Neural progenitor cell (in vitro differentiated cells): ENCODE measurements at regions not wholly inside any gene's neighbourhood (a gene's known extent, or its start where the extent isn't known, plus 50 kb on each side); places are given as distances from the start of the nearest gene placed in this dataset.
A peak's percentile ranks its signal among the peaks of the same experiment; 100 is the strongest.

Experiments
- DNase-seq: peaks from one replicate; pipeline ENCODE4 v3.0.0-alpha.2; 2016; ENCODE audit warnings: low spot score
- H2AFZ ChIP-seq: fragments of 200-600 bp; sonication (generic); replicated peaks from 2 replicates; pipeline ENCODE4 v1.6.1; 2016; ENCODE audit warnings: antibody characterized with exemption
- H3F3A ChIP-seq: fragments of 200-600 bp; sonication (generic); 2 replicates; pipeline ENCODE4 v1.6.1; 2016; ENCODE audit warnings: antibody characterized with exemption, low read depth
- H3K27ac ChIP-seq: fragments of 200-600 bp; sonication (generic); 2 replicates; pipeline ENCODE4 v1.5.1; 2016; ENCODE audit warnings: mild to moderate bottlenecking
- H3K27me3 ChIP-seq: fragments of 200-600 bp; sonication (generic); 2 replicates; pipeline ENCODE4 v1.6.1; 2016; ENCODE audit warnings: mild to moderate bottlenecking, moderate library complexity
- H3K36me3 ChIP-seq: fragments of 200-600 bp; sonication (generic); 2 replicates; pipeline ENCODE4 v1.5.1; 2016
- H3K4me1 ChIP-seq: fragments of 200-600 bp; sonication (generic); 2 replicates; pipeline ENCODE4 v1.6.1; 2016; ENCODE audit warnings: mixed run types
- H3K4me2 ChIP-seq: fragments of 200-600 bp; sonication (generic); 2 replicates; pipeline ENCODE4 v1.6.1; 2016
- H3K4me3 ChIP-seq: fragments of 200-600 bp; sonication (generic); 2 replicates; pipeline ENCODE4 v1.5.1; 2016
- H3K79me2 ChIP-seq: fragments of 200-600 bp; sonication (generic); 2 replicates; pipeline ENCODE4 v1.6.1; 2016; ENCODE audit warnings: low read depth
- H3K9ac ChIP-seq: fragments of 200-600 bp; sonication (generic); 2 replicates; pipeline ENCODE4 v1.6.1; 2016
- H3K9me3 ChIP-seq: fragments of 200-600 bp; sonication (generic); 2 replicates; pipeline ENCODE4 v1.5.1; 2016; ENCODE audit warnings: low read depth
- H4K20me1 ChIP-seq: fragments of 200-600 bp; sonication (generic); 2 replicates; pipeline ENCODE4 v1.6.1; 2016; ENCODE audit warnings: low read depth
- H3K27ac Mint-ChIP-seq: 3 replicates; pipeline ENCODE4 v1.8.0; 2021; ENCODE audit warnings: mixed read lengths
- H3K27me3 Mint-ChIP-seq: 2 replicates; pipeline ENCODE4 v1.8.0; 2022; ENCODE audit warnings: low read depth, mild to moderate bottlenecking, inconsistent platforms, moderate library complexity, mixed read lengths; ENCODE audit not compliant: insufficient read depth
- H3K36me3 Mint-ChIP-seq: 3 replicates; pipeline ENCODE4 v1.8.0; 2021; ENCODE audit warnings: mixed read lengths
- H3K4me1 Mint-ChIP-seq: 3 replicates; pipeline ENCODE4 v1.8.0; 2021; ENCODE audit warnings: mixed read lengths
- H3K4me3 Mint-ChIP-seq: 3 replicates; pipeline ENCODE4 v1.8.0; 2021; ENCODE audit warnings: mild to moderate bottlenecking, moderate library complexity, mixed read lengths
- H3K9me3 Mint-ChIP-seq: 3 replicates; pipeline ENCODE4 v1.8.0; 2020; ENCODE audit warnings: mixed read lengths
- CTCF ChIP-seq: fragments of 200-600 bp; sonication (generic); IDR thresholded peaks from 2 replicates; pipeline ENCODE4 v1.5.1; 2017; ENCODE audit warnings: antibody characterized with exemption, mild to moderate bottlenecking
- EZH2 ChIP-seq: fragments of 200-600 bp; sonication (generic); IDR thresholded peaks from 2 replicates; pipeline ENCODE4 v1.6.1; 2017; ENCODE audit warnings: antibody characterized with exemption, mild to moderate bottlenecking, moderate library complexity
- EZH2phosphoT487 ChIP-seq: fragments of 200-600 bp; sonication (generic); IDR thresholded peaks from 2 replicates; pipeline ENCODE4 v1.6.1; 2017; ENCODE audit warnings: antibody characterized with exemption

DNA sequence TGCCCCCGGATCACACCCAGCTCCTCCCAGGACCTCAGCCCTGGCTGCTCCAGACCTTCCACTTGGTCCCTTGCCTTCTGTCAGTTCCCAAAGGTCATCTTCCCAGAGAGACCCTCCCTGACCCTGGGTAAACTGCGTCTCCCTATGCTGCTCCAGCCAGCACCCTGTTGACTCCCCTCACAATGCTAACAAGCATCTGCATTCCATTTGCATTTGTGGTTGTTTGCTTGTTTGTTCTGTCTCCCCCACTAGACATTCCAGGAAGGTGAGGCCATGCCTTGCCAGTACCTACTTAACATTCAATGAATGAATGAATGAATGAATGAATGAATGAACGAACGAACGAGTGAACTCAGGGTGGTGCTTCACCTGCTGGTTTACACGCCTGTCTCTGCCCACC lies 171.2 kb downstream of the WSCD1 start:
- Mint-ChIP-seq H3K27ac (no peak overlapping the region), H3K36me3 (no peaks in the 10 kb centered on the region), H3K4me3 (no peak overlapping the region), H3K27me3 (peaks cover 14% of the 10 kb centered on the region), H3K4me1 (peaks cover 29% of the 10 kb centered on the region), H3K9me3 (no peaks in the 10 kb centered on the region)
- H3F3A ChIP-seq, result peaks cover 17% of the 10 kb centered on the region
- H3K9ac ChIP-seq, result no peak overlapping the region
- DNase-seq, result no peak
- H3K4me3 ChIP-seq, result no peak overlapping the region
- no peaks in the 10 kb centered on the region for H3K36me3 ChIP-seq
- H3K4me1 ChIP-seq, result peaks cover 10% of the 10 kb centered on the region
- no peak overlapping the region for H3K4me2 ChIP-seq
- no peak overlapping the region for H2AFZ ChIP-seq
- no peaks in the 10 kb centered on the region for H3K9me3 ChIP-seq
- no peaks in the 10 kb centered on the region for H4K20me1 ChIP-seq
- H3K79me2 ChIP-seq, result no peaks in the 10 kb centered on the region
- no peak overlapping the region for H3K27ac ChIP-seq
- no peak for TF ChIP-seq EZH2
- no peaks in the 10 kb centered on the region for H3K27me3 ChIP-seq

GRCh38 chr17:6240601-6241000 lies 170.4 kb downstream of the WSCD1 start:
- H3K9me3 Mint-ChIP-seq, result no peaks in the 10 kb centered on the region
- no peaks in the 10 kb centered on the region for H3K36me3 Mint-ChIP-seq
- Histone ChIP-seq H4K20me1 (no peaks in the 10 kb centered on the region), H3K9me3 (no peaks in the 10 kb centered on the region), H2AFZ (no peak overlapping the region), H3K4me3 (no peak overlapping the region), H3K4me1 (peaks cover 10% of the 10 kb centered on the region), H3K9ac (no peak overlapping the region), H3K27ac (no peak overlapping the region), H3K36me3 (no peaks in the 10 kb centered on the region), H3K27me3 (no peaks in the 10 kb centered on the region), H3F3A (peaks cover 17% of the 10 kb centered on the region), H3K79me2 (no peaks in the 10 kb centered on the region), H3K4me2 (no peak overlapping the region)
- no peak for TF ChIP-seq EZH2
- no peak for TF ChIP-seq CTCF
- no peak for TF ChIP-seq EZH2phosphoT487
- no peak for DNase-seq
- H3K4me3 Mint-ChIP-seq, result no peak overlapping the region
- H3K4me1 Mint-ChIP-seq, result peaks cover 29% of the 10 kb centered on the region
- no peak overlapping the region for H3K27ac Mint-ChIP-seq
- peaks cover 14% of the 10 kb centered on the region for H3K27me3 Mint-ChIP-seq

DNA sequence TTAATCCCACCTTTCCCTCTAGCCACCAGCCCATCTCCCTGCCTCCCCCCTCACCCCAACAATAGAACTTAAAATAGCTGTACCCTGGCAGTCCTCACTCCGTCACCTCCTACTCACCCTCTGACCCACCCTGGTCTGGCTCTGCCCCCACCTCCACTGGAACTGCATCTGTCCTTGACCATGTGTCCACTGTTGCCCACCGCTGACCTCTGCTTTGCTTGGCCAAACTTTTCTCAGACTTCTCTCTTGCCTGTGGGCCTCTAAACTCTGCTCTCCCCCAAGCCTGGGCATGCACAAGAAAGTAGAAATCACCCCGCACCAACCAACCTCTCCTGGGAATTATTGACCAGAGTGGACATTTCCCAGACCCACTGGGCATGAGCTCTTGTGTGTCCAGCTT lies 169.8 kb downstream of the WSCD1 start:
- H3K4me2 ChIP-seq, result no peak overlapping the region
- H3K27ac ChIP-seq, result no peak overlapping the region
- no peak for TF ChIP-seq EZH2phosphoT487
- no peak for TF ChIP-seq EZH2
- H3K36me3 ChIP-seq, result no peaks in the 10 kb centered on the region
- peaks cover 10% of the 10 kb centered on the region for H3K4me1 ChIP-seq
- H3K9me3 ChIP-seq, result no peaks in the 10 kb centered on the region
- H3K4me3 Mint-ChIP-seq, result no peak overlapping the region
- H3K36me3 Mint-ChIP-seq, result no peaks in the 10 kb centered on the region
- no peak overlapping the region for H2AFZ ChIP-seq
- peak overlapping the region; percentile 22 for H3K27ac Mint-ChIP-seq
- H3F3A ChIP-seq, result peaks cover 17% of the 10 kb centered on the region
- H3K4me3 ChIP-seq, result no peak overlapping the region
- peaks cover 14% of the 10 kb centered on the region for H3K27me3 Mint-ChIP-seq
- H3K9ac ChIP-seq, result no peak overlapping the region
- H3K79me2 ChIP-seq, result no peaks in the 10 kb centered on the region
- H3K27me3 ChIP-seq, result no peaks in the 10 kb centered on the region
- peaks cover 29% of the 10 kb centered on the region for H3K4me1 Mint-ChIP-seq
- no peak for DNase-seq
- no peaks in the 10 kb centered on the region for H3K9me3 Mint-ChIP-seq
- no peaks in the 10 kb centered on the region for H4K20me1 ChIP-seq

GRCh38 chr17:6239241-6239798 lies 169.1 kb downstream of the WSCD1 start:
- H3K27ac ChIP-seq, result no peak overlapping the region
- H2AFZ ChIP-seq, result no peak overlapping the region
- Mint-ChIP-seq H3K36me3 (no peaks in the 10 kb centered on the region), H3K4me1 (peaks cover 28% of the 10 kb centered on the region), H3K4me3 (peak overlapping the region; percentile 73), H3K9me3 (no peaks in the 10 kb centered on the region), H3K27me3 (peaks cover 16% of the 10 kb centered on the region), H3K27ac (peak overlapping the region; percentile 89)
- H4K20me1 ChIP-seq, result no peaks in the 10 kb centered on the region
- no peak overlapping the region for H3K4me2 ChIP-seq
- H3K36me3 ChIP-seq, result no peaks in the 10 kb centered on the region
- H3K4me3 ChIP-seq, result no peak overlapping the region
- no peaks in the 10 kb centered on the region for H3K79me2 ChIP-seq
- peaks cover 17% of the 10 kb centered on the region for H3F3A ChIP-seq
- TF ChIP-seq EZH2 (no peak), EZH2phosphoT487 (no peak)
- no peak overlapping the region for H3K9ac ChIP-seq
- no peaks in the 10 kb centered on the region for H3K27me3 ChIP-seq
- peaks cover 10% of the 10 kb centered on the region for H3K4me1 ChIP-seq
- no peak for DNase-seq
- no peaks in the 10 kb centered on the region for H3K9me3 ChIP-seq

GRCh38 chr17:6233856-6234255 lies 163.7 kb downstream of the WSCD1 start:
- Mint-ChIP-seq H3K4me3 (no peak overlapping the region), H3K9me3 (peaks cover 3% of the 10 kb centered on the region), H3K4me1 (peaks cover 26% of the 10 kb centered on the region), H3K27me3 (peaks cover 3% of the 10 kb centered on the region), H3K36me3 (no peaks in the 10 kb centered on the region), H3K27ac (no peak overlapping the region)
- H3K27me3 ChIP-seq, result no peaks in the 10 kb centered on the region
- no peaks in the 10 kb centered on the region for H3K79me2 ChIP-seq
- no peak for DNase-seq
- H3K27ac ChIP-seq, result no peak overlapping the region
- H3K4me3 ChIP-seq, result no peak overlapping the region
- H3K9me3 ChIP-seq, result no peaks in the 10 kb centered on the region
- peaks cover 5% of the 10 kb centered on the region for H3K4me1 ChIP-seq
- TF ChIP-seq CTCF (no peak), EZH2 (no peak), EZH2phosphoT487 (no peak)
- H3K4me2 ChIP-seq, result no peak overlapping the region
- peaks cover 14% of the 10 kb centered on the region for H3F3A ChIP-seq
- H3K36me3 ChIP-seq, result no peaks in the 10 kb centered on the region
- no peak overlapping the region for H2AFZ ChIP-seq
- H4K20me1 ChIP-seq, result no peaks in the 10 kb centered on the region
- H3K9ac ChIP-seq, result no peak overlapping the region
